ENCODE measurements at regions not wholly inside any gene's neighbourhood (a gene's known extent, or its start where the extent isn't known, plus 50 kb on each side); places are given as distances from the start of the nearest gene placed in this dataset.

DNA sequence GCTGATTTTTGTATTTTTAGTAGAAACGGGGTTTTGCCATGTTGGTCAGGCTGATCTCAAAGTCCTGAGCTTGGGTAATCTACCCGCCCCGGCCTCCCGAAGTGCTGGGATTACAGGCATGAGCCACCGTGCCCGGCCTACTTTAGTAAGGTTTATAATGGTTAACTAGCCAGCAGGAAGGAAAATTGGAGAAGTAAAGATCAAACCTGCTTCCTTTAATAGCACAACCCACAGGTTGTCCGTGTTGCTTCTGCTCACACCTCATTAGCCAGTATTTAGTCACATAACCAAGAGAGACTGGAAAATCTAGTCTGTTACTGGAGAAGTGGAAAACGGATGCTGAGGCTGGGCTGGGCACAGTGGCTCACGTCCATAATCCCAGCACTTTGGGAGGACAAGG is 51.9 kb upstream of the TBL1XR1 start:
- FAIRE-seq, result no peak
- Histone ChIP-seq H3K14ac (ENCODE audit: insufficient read length) (no peak overlapping the region), H3K23me2 (ENCODE audit: low read depth, low read length) (0 out of 2 replicates have a peak, but pooled peaks cover 2% of the 10 kb centered on the region), H3K79me1 (ENCODE audit: low read depth, low read length) (no peaks in the 10 kb centered on the region), H2AK5ac (ENCODE audit: low read depth, low read length) (no peak overlapping the region; the same call in 1 of the 2 replicates), H2AFZ (ENCODE audit: low read length) (no peak overlapping the region), H3K4ac (replicated peaks; ENCODE audit: insufficient read length, low read depth, low read length) (no peak overlapping the region), H2BK12ac (ENCODE audit: low read depth, low read length) (peak overlapping the region; percentile 92), H3K27ac (ENCODE audit: low read depth, low read length) (no peak overlapping the region), H3K79me2 (ENCODE audit: control insufficient read depth in 1 of 2, insufficient read depth in 2 of 2, low read length in 2 of 2) (no peaks in the 10 kb centered on the region), H4K8ac (ENCODE audit: extremely low read depth, insufficient read depth, low read length) (no peak overlapping the region), H4K20me1 (replicated peaks in 1 of 2; ENCODE audit: control insufficient read depth in 1 of 2, insufficient read depth in 2 of 2, low read length in 2 of 2) (no peaks in the 10 kb centered on the region), H2BK120ac (replicated peaks; ENCODE audit: low read depth, low read length) (no peak overlapping the region), H3K36me3 (ENCODE audit: control insufficient read depth in 2 of 4, insufficient read depth in 4 of 4, low read length in 3 of 4) (no peaks in the 10 kb centered on the region), H3K9me3 (ENCODE audit: insufficient read depth in 2 of 2, low read depth in 1 of 2, low read length in 1 of 2) (no peaks in the 10 kb centered on the region), H3K9ac (replicated peaks in 1 of 4; ENCODE audit: extremely low read depth in 1 of 4, low read depth in 3 of 4, low read length in 3 of 4) (no peak overlapping the region), H4K5ac (ENCODE audit: insufficient read length, low read depth, low read length) (no peak overlapping the region), H3K56ac (replicated peaks; ENCODE audit: insufficient read length, low read depth, low read length) (no peak overlapping the region), H2BK5ac (ENCODE audit: low read depth, low read length) (peak overlapping the region; percentile 52; the same call in 1 of the 2 replicates), H4K91ac (replicated peaks; ENCODE audit: insufficient read length, low read length) (no peak overlapping the region), H2BK20ac (ENCODE audit: low read length) (peak overlapping the region; percentile 72; the same call in 1 of the 2 replicates), H3K4me1 (replicated peaks in 1 of 4; ENCODE audit: control insufficient read depth in 3 of 4, insufficient read depth in 4 of 4, low read length in 3 of 4) (no peaks in the 10 kb centered on the region), H3K23ac (ENCODE audit: insufficient read length) (no peak overlapping the region), H3K18ac (ENCODE audit: extremely low read depth, low read length) (no peak overlapping the region), H3K27me3 (replicated peaks in 1 of 4; ENCODE audit: control insufficient read depth in 3 of 4, extremely low read depth in 1 of 4, insufficient read depth in 3 of 4, low read length in 3 of 4) (no peaks in the 10 kb centered on the region), H3K4me2 (ENCODE audit: insufficient read depth in 1 of 2, low read depth in 2 of 2, low read length in 2 of 2) (no peak overlapping the region), H2BK15ac (ENCODE audit: low read length) (no peak overlapping the region), H3K4me3 (ENCODE audit: extremely low read depth in 1 of 4, insufficient read depth in 2 of 4, low read depth in 3 of 4, low read length in 4 of 4) (no peak overlapping the region)
- WGBS, 2 experiments (ENCODE audit: extremely low coverage in 1 of 2, insufficient coverage in 1 of 2, insufficient read length in 1 of 2, insufficient replicate concordance in 2 of 2, low coverage in 1 of 2, low lambda C conversion rate in 2 of 2, missing lambda C conversion rate in 1 of 2), result 94% methylated on average over 9 of the region's 9 CpGs; no CpG with 5 or more reads in 1 of the 2 experiments
- TF ChIP-seq FOSL1 (IDR thresholded peaks at IDR 0.05; ENCODE audit: insufficient read depth, low read depth, low read length), result no peak
- TF ChIP-seq RBBP5 (IDR thresholded peaks at IDR 0.05; ENCODE audit: borderline replicate concordance, low read depth, low read length), result no peak
- TF ChIP-seq, protein P1, sequence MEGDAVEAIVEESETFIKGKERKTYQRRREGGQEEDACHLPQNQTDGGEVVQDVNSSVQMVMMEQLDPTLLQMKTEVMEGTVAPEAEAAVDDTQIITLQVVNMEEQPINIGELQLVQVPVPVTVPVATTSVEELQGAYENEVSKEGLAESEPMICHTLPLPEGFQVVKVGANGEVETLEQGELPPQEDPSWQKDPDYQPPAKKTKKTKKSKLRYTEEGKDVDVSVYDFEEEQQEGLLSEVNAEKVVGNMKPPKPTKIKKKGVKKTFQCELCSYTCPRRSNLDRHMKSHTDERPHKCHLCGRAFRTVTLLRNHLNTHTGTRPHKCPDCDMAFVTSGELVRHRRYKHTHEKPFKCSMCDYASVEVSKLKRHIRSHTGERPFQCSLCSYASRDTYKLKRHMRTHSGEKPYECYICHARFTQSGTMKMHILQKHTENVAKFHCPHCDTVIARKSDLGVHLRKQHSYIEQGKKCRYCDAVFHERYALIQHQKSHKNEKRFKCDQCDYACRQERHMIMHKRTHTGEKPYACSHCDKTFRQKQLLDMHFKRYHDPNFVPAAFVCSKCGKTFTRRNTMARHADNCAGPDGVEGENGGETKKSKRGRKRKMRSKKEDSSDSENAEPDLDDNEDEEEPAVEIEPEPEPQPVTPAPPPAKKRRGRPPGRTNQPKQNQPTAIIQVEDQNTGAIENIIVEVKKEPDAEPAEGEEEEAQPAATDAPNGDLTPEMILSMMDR (IDR thresholded peaks at IDR 0.05; ENCODE audit: control extremely low read depth in 1 of 3, insufficient read depth in 1 of 3, low read depth in 1 of 3, low read length in 3 of 3), result no peak
- TF ChIP-seq EZH2 (IDR thresholded peaks at IDR 0.05; ENCODE audit: low read depth, low read length, severe bottlenecking), result no peak
- TF ChIP-seq POLR2A (IDR thresholded peaks at IDR 0.05; ENCODE audit: control extremely low read depth in 1 of 2, low read depth in 2 of 2, low read length in 2 of 2), result no peak
- TF ChIP-seq ASH2L (IDR thresholded peaks at IDR 0.05; ENCODE audit: low read length), result no peak
- peak in 1 of 2 experiments; percentile 26 for DNase-seq (ENCODE audit: low read depth in 1 of 2, low spot score in 2 of 2)
- CTCF ChIA-PET (ENCODE audit: partially characterized antibody), result no interaction called here
- POLR2A ChIA-PET (ENCODE audit: partially characterized antibody), result interaction anchor here (0.8 to 1.2 kb wide), 2 partner anchors 13 to 48 kb away, joined by 3 read pairs; no protein-coding TSS in a partner anchor
